ENCODE measurements at regions not wholly inside any gene's neighbourhood (a gene's known extent, or its start where the extent isn't known, plus 50 kb on each side); places are given as distances from the start of the nearest gene placed in this dataset.

- TF ChIP-seq EZH2 (IDR thresholded peaks at IDR 0.05; ENCODE audit: low read length, unreplicated experiment) (no peak), CTCF (conservative IDR thresholded peaks at IDR 0.05; ENCODE audit: low read depth, low read length) (no peak)
Measured at GRCh38 chr12:42725809-42726208, 136.3 kb upstream of the PRICKLE1 start.

Measured in PC-3 (cell line).